ENCODE measurements at regions not wholly inside any gene's neighbourhood (a gene's known extent, or its start where the extent isn't known, plus 50 kb on each side); places are given as distances from the start of the nearest gene placed in this dataset.

DNA sequence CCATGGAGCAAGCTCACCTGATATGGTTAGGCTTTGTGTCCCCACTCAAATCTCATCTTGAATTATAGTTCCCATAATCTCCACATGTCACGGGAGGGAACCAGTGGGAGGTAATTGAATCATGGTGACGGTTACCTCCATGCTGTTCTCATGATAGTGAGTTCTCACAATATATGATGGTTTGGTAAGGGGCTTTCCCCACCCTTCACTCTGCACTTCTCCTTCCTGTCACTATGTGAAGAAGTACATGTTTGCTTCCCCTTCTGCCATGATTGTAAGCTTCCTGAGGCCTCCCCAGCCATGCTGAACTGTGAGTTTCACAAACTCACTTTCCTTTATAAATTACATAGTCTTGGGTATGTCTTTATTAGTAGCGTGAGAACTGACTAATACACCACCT, 435.7 kb upstream of the ID2 start:
- TF ChIP-seq FOXP2 (optimal IDR thresholded peaks at IDR 0.05; ENCODE audit: borderline replicate concordance, extremely low read depth, extremely low read length, insufficient read depth) (no peak), REST (IDR thresholded peaks at IDR 0.05; ENCODE audit: insufficient read depth in 1 of 2, low read depth in 2 of 2, low read length in 2 of 2) (no peak), SIN3A (IDR thresholded peaks at IDR 0.05; ENCODE audit: borderline replicate concordance, insufficient read depth, low read length) (no peak), TAF1 (IDR thresholded peaks at IDR 0.05; ENCODE audit: borderline replicate concordance, insufficient read depth, low read length) (no peak), POLR2AphosphoS5 (IDR thresholded peaks at IDR 0.05; ENCODE audit: low read depth, low read length) (no peak)

DNA sequence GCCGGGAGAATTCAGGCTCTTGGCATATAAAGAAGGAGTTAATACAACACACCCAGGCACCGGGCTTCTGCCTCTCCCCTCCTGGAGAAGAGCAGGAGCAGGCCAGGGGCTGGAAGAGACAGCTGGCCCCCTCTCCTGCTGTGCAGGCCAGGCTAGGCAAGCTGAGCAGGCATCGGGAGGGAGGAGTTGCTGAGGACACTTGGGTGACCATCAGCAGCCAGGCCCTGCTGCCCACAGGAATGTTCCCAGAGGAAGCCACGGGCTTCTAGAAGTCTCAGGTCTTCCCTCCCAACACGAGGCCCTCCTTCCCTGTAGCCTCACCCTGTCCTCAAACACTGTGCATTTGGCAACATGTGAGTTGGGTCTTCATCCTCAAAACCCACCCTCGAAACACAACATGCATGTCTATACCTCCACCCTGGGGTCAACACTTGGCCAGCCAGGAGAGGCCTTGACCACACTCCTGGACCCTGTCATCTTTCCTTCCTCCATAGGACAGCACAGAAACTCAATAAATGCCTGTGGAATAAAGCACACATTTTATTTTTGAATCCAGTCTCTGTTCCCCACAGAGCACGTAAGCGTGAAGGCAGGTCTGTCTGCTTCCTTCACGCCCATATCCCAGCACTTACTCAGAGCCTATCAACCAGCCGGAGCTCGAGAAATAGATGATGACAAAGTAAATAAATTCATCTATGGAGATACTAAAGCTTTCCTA, 433.8 kb upstream of the ID2 start:
- no peak for TF ChIP-seq SIN3A (IDR thresholded peaks at IDR 0.05; ENCODE audit: borderline replicate concordance, insufficient read depth, low read length)

GRCh38 chr2:8248623-8248957, 433.3 kb upstream of the ID2 start:
- TF ChIP-seq POLR2AphosphoS5 (IDR thresholded peaks at IDR 0.05; ENCODE audit: low read depth, low read length) = no peak
- no peak for TF ChIP-seq REST (IDR thresholded peaks at IDR 0.05; ENCODE audit: insufficient read depth in 1 of 2, low read depth in 2 of 2, low read length in 2 of 2)
- no peak for TF ChIP-seq TAF1 (IDR thresholded peaks at IDR 0.05; ENCODE audit: borderline replicate concordance, insufficient read depth, low read length)
- no peak for TF ChIP-seq FOXP2 (optimal IDR thresholded peaks at IDR 0.05; ENCODE audit: borderline replicate concordance, extremely low read depth, extremely low read length, insufficient read depth)
- TF ChIP-seq SIN3A (IDR thresholded peaks at IDR 0.05; ENCODE audit: borderline replicate concordance, insufficient read depth, low read length) = no peak

DNA sequence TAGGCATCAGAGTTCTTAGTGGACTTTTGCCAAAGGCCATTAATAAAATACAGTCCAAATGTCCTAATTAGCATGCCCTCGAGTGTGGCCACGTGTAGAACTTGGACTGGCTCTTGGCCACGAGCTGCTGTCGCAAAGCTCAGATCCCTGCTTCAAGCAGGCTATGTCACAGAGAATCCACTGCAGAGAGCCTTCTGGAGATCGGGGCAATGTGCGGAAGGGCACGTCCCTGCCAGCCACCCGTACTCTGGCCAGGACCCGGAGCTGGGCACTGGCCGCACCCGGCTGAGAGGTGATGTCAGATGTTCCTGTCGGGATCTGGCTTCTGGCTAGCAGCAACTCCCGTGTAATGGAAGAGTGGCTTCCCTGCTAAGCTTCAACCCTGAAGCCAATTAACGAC, 432.7 kb upstream of the ID2 start:
- TF ChIP-seq POLR2AphosphoS5 (IDR thresholded peaks at IDR 0.05; ENCODE audit: low read depth, low read length) (no peak), SIN3A (IDR thresholded peaks at IDR 0.05; ENCODE audit: borderline replicate concordance, insufficient read depth, low read length) (no peak)

DNA sequence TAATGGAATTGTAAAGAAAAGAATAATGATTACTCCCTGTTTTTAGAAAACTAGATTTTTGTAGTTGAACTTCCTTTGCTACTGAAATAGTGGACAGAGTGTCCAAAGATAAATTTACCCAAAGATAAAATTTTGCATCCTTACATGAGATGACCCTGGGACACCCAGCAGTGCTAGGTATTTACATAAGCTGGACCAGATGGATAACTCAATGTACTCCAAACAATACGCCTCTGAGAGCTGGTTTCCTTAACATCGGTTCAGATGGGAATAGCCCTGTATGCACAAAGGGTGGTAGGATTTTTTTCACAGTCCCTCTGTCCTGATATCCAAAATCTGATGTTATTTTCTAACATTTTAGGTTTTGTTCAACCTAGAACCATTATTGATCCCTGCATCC, 432.1 kb upstream of the ID2 start:
- TF ChIP-seq FOXP2 (optimal IDR thresholded peaks at IDR 0.05; ENCODE audit: borderline replicate concordance, extremely low read depth, extremely low read length, insufficient read depth) (no peak), TAF1 (IDR thresholded peaks at IDR 0.05; ENCODE audit: borderline replicate concordance, insufficient read depth, low read length) (no peak), SIN3A (IDR thresholded peaks at IDR 0.05; ENCODE audit: borderline replicate concordance, insufficient read depth, low read length) (no peak), POLR2AphosphoS5 (IDR thresholded peaks at IDR 0.05; ENCODE audit: low read depth, low read length) (no peak), REST (IDR thresholded peaks at IDR 0.05; ENCODE audit: insufficient read depth in 1 of 2, low read depth in 2 of 2, low read length in 2 of 2) (no peak)

DNA sequence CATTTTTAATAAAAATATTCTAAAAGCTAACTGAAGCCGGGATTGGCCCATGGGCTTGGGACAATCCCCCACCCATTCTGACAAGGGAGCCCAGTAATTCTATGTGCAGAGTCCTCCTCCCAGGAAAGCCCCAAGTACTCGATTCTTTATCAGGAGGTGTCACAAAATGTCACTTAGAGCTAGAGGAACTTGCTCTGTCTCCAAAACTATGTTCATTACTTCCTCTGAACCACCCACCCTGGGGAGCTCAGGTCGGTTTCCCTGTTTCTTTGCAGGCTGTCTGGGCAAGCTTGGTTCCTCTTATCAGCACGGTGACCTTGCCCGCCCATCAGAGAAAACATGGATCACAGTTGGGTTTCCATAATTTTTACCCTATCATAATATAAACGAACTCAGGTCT, 430.6 kb upstream of the ID2 start:
- no peak for TF ChIP-seq TAF1 (IDR thresholded peaks at IDR 0.05; ENCODE audit: borderline replicate concordance, insufficient read depth, low read length)
- TF ChIP-seq POLR2AphosphoS5 (IDR thresholded peaks at IDR 0.05; ENCODE audit: low read depth, low read length) = no peak
- TF ChIP-seq SIN3A (IDR thresholded peaks at IDR 0.05; ENCODE audit: borderline replicate concordance, insufficient read depth, low read length) = no peak
- TF ChIP-seq REST (IDR thresholded peaks at IDR 0.05; ENCODE audit: insufficient read depth in 1 of 2, low read depth in 2 of 2, low read length in 2 of 2) = no peak
- no peak for TF ChIP-seq FOXP2 (optimal IDR thresholded peaks at IDR 0.05; ENCODE audit: borderline replicate concordance, extremely low read depth, extremely low read length, insufficient read depth)
